ENCODE measurements at regions not wholly inside any gene's neighbourhood (a gene's known extent, or its start where the extent isn't known, plus 50 kb on each side); places are given as distances from the start of the nearest gene placed in this dataset.

DNA sequence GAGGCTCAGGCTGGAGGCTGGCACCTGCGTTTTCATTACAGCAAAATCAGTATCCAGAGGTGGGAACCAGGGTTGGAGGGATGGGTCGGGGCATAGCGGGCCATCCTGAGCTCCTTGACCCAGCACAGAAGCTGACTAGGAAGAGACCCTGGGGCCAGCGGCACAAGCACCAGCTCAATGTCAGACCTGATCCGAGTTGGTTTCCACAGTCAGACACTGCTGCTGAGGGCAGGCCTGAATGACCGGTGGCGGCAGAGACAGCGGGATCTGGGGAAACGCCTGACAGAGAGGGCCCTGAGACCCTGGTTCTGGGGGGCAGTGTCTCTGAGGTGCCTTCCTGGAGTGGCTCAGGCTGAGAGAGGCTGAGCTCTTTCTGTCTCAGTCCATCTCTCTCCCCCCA lies 162.0 kb upstream of the C1orf174 start:
- intact Hi-C loops (cut with DNase I; ENCODE audit: low total_unique reads): no loop called here
- Histone ChIP-seq H3K9me3 (no peaks in the 10 kb centered on the region), H3K4me3 (no peak overlapping the region), H3K27me3 (no peaks in the 10 kb centered on the region), H3K36me3 (no peaks in the 10 kb centered on the region), H3K4me1 (no peaks in the 10 kb centered on the region), H3K27ac (no peak overlapping the region)
- no peak for DNase-seq
- TF ChIP-seq, protein P1, sequence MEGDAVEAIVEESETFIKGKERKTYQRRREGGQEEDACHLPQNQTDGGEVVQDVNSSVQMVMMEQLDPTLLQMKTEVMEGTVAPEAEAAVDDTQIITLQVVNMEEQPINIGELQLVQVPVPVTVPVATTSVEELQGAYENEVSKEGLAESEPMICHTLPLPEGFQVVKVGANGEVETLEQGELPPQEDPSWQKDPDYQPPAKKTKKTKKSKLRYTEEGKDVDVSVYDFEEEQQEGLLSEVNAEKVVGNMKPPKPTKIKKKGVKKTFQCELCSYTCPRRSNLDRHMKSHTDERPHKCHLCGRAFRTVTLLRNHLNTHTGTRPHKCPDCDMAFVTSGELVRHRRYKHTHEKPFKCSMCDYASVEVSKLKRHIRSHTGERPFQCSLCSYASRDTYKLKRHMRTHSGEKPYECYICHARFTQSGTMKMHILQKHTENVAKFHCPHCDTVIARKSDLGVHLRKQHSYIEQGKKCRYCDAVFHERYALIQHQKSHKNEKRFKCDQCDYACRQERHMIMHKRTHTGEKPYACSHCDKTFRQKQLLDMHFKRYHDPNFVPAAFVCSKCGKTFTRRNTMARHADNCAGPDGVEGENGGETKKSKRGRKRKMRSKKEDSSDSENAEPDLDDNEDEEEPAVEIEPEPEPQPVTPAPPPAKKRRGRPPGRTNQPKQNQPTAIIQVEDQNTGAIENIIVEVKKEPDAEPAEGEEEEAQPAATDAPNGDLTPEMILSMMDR (IDR thresholded peaks at IDR 0.05): no peak
- no peak for TF ChIP-seq POLR2A (IDR thresholded peaks at IDR 0.05)

DNA sequence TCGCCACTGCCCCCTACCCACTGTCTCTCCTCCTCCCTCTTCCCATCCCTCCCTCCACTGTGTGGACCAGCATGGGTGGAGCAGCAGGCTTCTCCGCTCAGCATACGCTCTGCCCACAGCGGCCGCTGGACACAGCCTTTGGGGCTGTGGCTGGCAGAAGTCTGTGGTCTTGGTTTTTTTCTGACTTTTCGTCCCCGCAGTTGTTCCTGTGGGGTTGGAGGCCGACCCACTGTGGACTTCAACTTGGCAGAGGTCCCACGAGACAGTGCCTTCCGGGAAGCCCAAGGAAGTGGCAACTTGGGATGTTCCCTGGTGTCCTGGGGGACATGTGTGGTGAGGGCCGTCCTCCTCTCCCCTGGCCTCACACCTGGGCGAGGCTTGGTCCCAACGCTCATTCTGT lies 162.5 kb upstream of the C1orf174 start:
- no peaks in the 10 kb centered on the region for H3K4me1 ChIP-seq
- intact Hi-C loops (cut with DNase I; ENCODE audit: low total_unique reads): no loop called here
- H3K36me3 ChIP-seq: no peaks in the 10 kb centered on the region
- H3K4me3 ChIP-seq: no peak overlapping the region
- H3K9me3 ChIP-seq: no peaks in the 10 kb centered on the region
- no peak overlapping the region for H3K27ac ChIP-seq
- no peak for DNase-seq
- TF ChIP-seq, protein P1 (IDR thresholded peaks at IDR 0.05): no peak
- TF ChIP-seq POLR2A (IDR thresholded peaks at IDR 0.05): no peak
- no peaks in the 10 kb centered on the region for H3K27me3 ChIP-seq

DNA sequence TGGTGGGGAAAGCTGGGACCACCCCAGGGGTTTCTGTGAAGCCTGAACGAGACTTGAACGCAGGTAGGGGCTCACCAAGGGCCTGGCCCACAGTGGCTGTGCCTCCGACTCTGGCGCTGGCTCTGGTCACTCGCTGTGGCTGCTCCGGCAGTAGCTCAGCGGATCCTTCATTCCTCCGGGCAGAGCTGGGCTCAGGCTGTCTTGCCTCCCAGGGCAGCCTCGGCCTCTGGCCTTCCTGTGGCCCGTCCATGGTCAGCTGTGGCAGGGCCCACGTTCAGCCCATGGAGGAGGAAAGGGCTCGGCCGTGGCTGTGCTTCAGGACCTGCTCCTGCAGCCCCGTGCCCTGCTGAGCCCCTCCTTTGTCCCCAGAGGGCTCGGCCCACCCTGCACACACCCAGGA lies 162.9 kb upstream of the C1orf174 start:
- Histone ChIP-seq H3K9me3 (no peaks in the 10 kb centered on the region), H3K4me1 (no peaks in the 10 kb centered on the region), H3K27ac (no peak overlapping the region), H3K4me3 (no peak overlapping the region), H3K36me3 (no peaks in the 10 kb centered on the region), H3K27me3 (no peaks in the 10 kb centered on the region)
- TF ChIP-seq POLR2A (IDR thresholded peaks at IDR 0.05): no peak
- TF ChIP-seq, protein P1 (IDR thresholded peaks at IDR 0.05): no peak
- intact Hi-C loops (cut with DNase I; ENCODE audit: low total_unique reads): no loop called here
- no peak for DNase-seq

DNA sequence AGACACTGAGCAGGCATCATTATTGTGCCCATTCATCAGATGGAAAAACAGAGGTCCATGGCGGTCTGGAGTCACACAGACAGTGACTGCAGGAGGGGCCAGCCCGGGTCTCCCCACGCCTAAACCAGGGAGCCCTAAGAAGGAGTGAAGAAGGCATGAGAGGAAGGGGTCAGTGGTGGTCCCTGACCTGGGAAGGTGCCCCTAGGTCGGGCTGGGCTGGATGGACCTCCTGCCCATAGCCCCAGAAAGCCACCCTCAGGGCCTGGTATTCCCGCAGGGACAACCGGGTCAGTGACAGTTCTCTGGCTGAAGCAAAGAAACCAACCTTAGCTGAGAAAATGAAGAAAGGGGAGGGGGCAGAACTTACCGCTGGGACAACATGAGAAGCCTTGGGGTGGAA lies 163.4 kb upstream of the C1orf174 start:
- Histone ChIP-seq H3K4me3 (no peak overlapping the region), H3K36me3 (no peaks in the 10 kb centered on the region), H3K27ac (no peak overlapping the region), H3K9me3 (no peaks in the 10 kb centered on the region), H3K4me1 (no peaks in the 10 kb centered on the region), H3K27me3 (no peaks in the 10 kb centered on the region)
- TF ChIP-seq, protein P1 (IDR thresholded peaks at IDR 0.05): no peak
- TF ChIP-seq POLR2A (IDR thresholded peaks at IDR 0.05): no peak
- DNase-seq: no peak
- intact Hi-C loops (cut with DNase I; ENCODE audit: low total_unique reads): no loop called here

DNA sequence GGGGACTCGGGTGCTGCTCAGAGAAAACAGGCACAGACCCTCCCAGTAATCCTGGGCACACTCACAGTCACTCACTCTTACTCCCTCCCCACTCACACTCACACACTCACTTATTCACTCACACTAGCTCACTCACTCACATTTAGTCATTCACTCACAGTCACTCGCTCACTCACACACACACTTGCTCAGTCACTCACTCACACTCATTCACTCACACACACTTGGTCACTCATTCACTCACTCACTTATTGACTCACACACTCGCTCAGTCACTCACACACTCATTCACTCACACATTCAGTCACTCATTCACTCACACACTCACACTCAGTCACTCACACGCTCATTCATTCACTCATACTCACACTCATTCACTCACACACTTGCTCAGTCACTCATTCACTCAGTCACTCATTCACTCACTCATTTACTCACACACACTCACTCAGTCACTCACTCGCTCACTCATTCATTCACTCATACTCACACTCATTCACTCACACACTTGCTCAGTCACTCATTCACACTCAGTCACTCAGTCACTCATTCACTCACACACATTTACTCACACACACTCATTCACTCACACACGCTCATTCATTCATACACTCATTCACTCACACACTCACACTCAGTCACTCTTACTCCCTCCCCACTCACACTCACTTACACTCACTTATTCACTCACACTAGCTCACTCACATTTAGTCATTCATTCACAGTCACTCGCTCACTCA lies 164.2 kb upstream of the C1orf174 start:
- Histone ChIP-seq H3K9me3 (no peaks in the 10 kb centered on the region), H3K27ac (no peak overlapping the region), H3K4me3 (no peak overlapping the region), H3K36me3 (no peaks in the 10 kb centered on the region), H3K27me3 (no peaks in the 10 kb centered on the region), H3K4me1 (no peaks in the 10 kb centered on the region)
- intact Hi-C loops (cut with DNase I; ENCODE audit: low total_unique reads): no loop called here
- TF ChIP-seq, protein P1 (IDR thresholded peaks at IDR 0.05): no peak
- TF ChIP-seq POLR2A (IDR thresholded peaks at IDR 0.05): no peak
- no peak for DNase-seq
